ENCODE measurements at regions not wholly inside any gene's neighbourhood (a gene's known extent, or its start where the extent isn't known, plus 50 kb on each side); places are given as distances from the start of the nearest gene placed in this dataset.

DNA sequence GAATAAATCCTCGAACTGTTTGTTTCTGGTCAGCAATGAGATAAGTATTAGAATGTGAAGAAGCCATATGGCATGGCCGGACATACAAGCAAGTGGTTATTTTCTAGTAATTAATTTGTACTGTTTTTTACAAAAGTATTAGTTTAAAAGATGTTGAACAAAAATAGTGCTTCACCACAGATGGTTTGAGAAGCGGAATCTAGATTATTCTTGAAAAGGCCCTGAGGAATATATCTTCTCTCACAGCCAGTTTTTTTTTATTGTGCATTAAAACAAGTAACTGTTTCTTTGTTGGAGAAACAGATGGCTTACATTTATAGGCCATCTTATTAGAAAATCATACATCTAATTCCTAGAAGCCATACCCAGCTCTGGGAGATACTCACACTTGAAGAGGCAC lies 153.3 kb downstream of the TMEM26 start:
- no peaks in the 10 kb centered on the region for H3K4me1 ChIP-seq (ENCODE audit: control insufficient read depth in 2 of 2, insufficient read depth in 2 of 2, low read length in 2 of 2)
- CTCF ChIA-PET: no interaction called here
- intact Hi-C loops (cut with micrococcal nuclease): no loop called here
- H3K4me2 ChIP-seq (replicated peaks; ENCODE audit: low read depth, low read length, poor library complexity, severe bottlenecking): no peak overlapping the region
- H4K20me1 ChIP-seq (ENCODE audit: control insufficient read depth, insufficient read depth, low read length, poor library complexity, severe bottlenecking): no peaks in the 10 kb centered on the region
- Mint-ChIP-seq H3K4me1 (no peaks in the 10 kb centered on the region), H3K4me3 (no peak overlapping the region), H3K27me3 (peaks cover 3% of the 10 kb centered on the region), H3K27ac (no peak overlapping the region), H3K9me3 (ENCODE audit: insufficient read depth) (peaks cover 2% of the 10 kb centered on the region)
- POLR2A ChIA-PET: interaction anchor here (0.6 kb wide), 1 partner anchor 840 kb away, joined by 3 read pairs; no protein-coding TSS in a partner anchor
- DNase-seq: no peak
- WGBS (ENCODE audit: insufficient coverage): 86% methylated on average over 1 of the region's 3 CpGs
- no peak overlapping the region for H3K9ac ChIP-seq (ENCODE audit: low read length)
- ATAC-seq (ENCODE audit: low read depth): no peak
- no peak overlapping the region for H2AFZ ChIP-seq (ENCODE audit: insufficient read depth, low read depth, low read length, poor library complexity, severe bottlenecking)
- no peaks in the 10 kb centered on the region for H3K27me3 ChIP-seq (replicated peaks in 1 of 4; ENCODE audit: control extremely low read depth in 1 of 4, control insufficient read depth in 3 of 4, insufficient read depth in 4 of 4, low read length in 3 of 4)
- no peaks in the 10 kb centered on the region for H3K36me3 ChIP-seq (replicated peaks in 1 of 2; ENCODE audit: control extremely low read depth in 1 of 2, control insufficient read depth in 1 of 2, extremely low read depth in 1 of 2, insufficient read depth in 2 of 2, low read length in 1 of 2)
- no peak for TF ChIP-seq EZH2 (IDR thresholded peaks at IDR 0.05; ENCODE audit: borderline replicate concordance, insufficient read depth, low read depth, low read length, poor library complexity, severe bottlenecking)
- TF ChIP-seq, protein P1, sequence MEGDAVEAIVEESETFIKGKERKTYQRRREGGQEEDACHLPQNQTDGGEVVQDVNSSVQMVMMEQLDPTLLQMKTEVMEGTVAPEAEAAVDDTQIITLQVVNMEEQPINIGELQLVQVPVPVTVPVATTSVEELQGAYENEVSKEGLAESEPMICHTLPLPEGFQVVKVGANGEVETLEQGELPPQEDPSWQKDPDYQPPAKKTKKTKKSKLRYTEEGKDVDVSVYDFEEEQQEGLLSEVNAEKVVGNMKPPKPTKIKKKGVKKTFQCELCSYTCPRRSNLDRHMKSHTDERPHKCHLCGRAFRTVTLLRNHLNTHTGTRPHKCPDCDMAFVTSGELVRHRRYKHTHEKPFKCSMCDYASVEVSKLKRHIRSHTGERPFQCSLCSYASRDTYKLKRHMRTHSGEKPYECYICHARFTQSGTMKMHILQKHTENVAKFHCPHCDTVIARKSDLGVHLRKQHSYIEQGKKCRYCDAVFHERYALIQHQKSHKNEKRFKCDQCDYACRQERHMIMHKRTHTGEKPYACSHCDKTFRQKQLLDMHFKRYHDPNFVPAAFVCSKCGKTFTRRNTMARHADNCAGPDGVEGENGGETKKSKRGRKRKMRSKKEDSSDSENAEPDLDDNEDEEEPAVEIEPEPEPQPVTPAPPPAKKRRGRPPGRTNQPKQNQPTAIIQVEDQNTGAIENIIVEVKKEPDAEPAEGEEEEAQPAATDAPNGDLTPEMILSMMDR (IDR thresholded peaks at IDR 0.05): no peak
- no peak overlapping the region for H3K4me3 ChIP-seq (ENCODE audit: control extremely low read depth in 1 of 5, extremely low read depth in 1 of 5, insufficient read depth in 1 of 5, low read depth in 2 of 5, low read length in 4 of 5)
- no peak overlapping the region for H3K27ac ChIP-seq (ENCODE audit: low read length in 2 of 2)
- H3K9me3 ChIP-seq (ENCODE audit: control extremely low read depth in 1 of 3, control insufficient read depth in 2 of 3, insufficient read depth in 1 of 3, low read length in 2 of 3): peaks cover 3 to 6% (median 5%) of the 10 kb centered on the region in 3 donors
- no peaks in the 10 kb centered on the region for H3K79me2 ChIP-seq (ENCODE audit: control insufficient read depth, insufficient read depth, low read length)

DNA sequence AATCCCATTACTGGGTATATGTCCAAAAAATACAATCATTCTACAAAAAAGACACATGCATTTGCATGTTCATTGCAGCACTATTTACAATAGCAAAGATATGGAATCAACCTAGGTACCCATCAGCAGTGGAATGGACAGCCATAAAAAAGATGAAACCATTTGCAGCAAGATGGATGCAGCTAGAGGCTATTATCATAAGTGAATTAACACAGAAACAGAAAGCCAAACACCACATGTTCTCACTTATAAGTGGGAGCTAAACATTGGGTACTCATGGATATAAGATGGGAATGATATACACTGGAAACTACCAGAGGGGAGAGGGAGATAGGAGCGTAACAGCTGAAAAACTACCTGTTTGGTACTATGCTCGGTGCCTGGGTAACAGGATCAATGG lies 154.0 kb downstream of the TMEM26 start:
- TF ChIP-seq EZH2 (IDR thresholded peaks at IDR 0.05; ENCODE audit: borderline replicate concordance, insufficient read depth, low read depth, low read length, poor library complexity, severe bottlenecking): no peak
- TF ChIP-seq, protein P1 (IDR thresholded peaks at IDR 0.05): no peak
- H3K9ac ChIP-seq (ENCODE audit: low read length): no peak overlapping the region
- H3K4me2 ChIP-seq (replicated peaks; ENCODE audit: low read depth, low read length, poor library complexity, severe bottlenecking): no peak overlapping the region
- no peaks in the 10 kb centered on the region for H3K36me3 ChIP-seq (replicated peaks in 1 of 2; ENCODE audit: control extremely low read depth in 1 of 2, control insufficient read depth in 1 of 2, extremely low read depth in 1 of 2, insufficient read depth in 2 of 2, low read length in 1 of 2)
- H3K4me1 Mint-ChIP-seq: no peaks in the 10 kb centered on the region
- H3K4me3 Mint-ChIP-seq: no peak overlapping the region
- no peaks in the 10 kb centered on the region for H3K79me2 ChIP-seq (ENCODE audit: control insufficient read depth, insufficient read depth, low read length)
- no peak overlapping the region for H3K27ac ChIP-seq (ENCODE audit: low read length in 2 of 2)
- no peaks in the 10 kb centered on the region for H4K20me1 ChIP-seq (ENCODE audit: control insufficient read depth, insufficient read depth, low read length, poor library complexity, severe bottlenecking)
- peaks cover 3 to 6% (median 5%) of the 10 kb centered on the region in 3 donors for H3K9me3 ChIP-seq (ENCODE audit: control extremely low read depth in 1 of 3, control insufficient read depth in 2 of 3, insufficient read depth in 1 of 3, low read length in 2 of 3)
- ChIA-PET POLR2A (no interaction called here), CTCF (no interaction called here)
- WGBS (ENCODE audit: insufficient coverage): no CpG with 5 or more reads among the region's 2 CpGs
- intact Hi-C loops (cut with micrococcal nuclease): no loop called here
- H2AFZ ChIP-seq (ENCODE audit: insufficient read depth, low read depth, low read length, poor library complexity, severe bottlenecking): no peak overlapping the region
- H3K27ac Mint-ChIP-seq: no peak overlapping the region
- no peak overlapping the region for H3K4me3 ChIP-seq (ENCODE audit: control extremely low read depth in 1 of 5, extremely low read depth in 1 of 5, insufficient read depth in 1 of 5, low read depth in 2 of 5, low read length in 4 of 5)
- H3K27me3 ChIP-seq (replicated peaks in 1 of 4; ENCODE audit: control extremely low read depth in 1 of 4, control insufficient read depth in 3 of 4, insufficient read depth in 4 of 4, low read length in 3 of 4): no peaks in the 10 kb centered on the region
- H3K9me3 Mint-ChIP-seq (ENCODE audit: insufficient read depth): peaks cover 2% of the 10 kb centered on the region
- H3K4me1 ChIP-seq (ENCODE audit: control insufficient read depth in 2 of 2, insufficient read depth in 2 of 2, low read length in 2 of 2): no peaks in the 10 kb centered on the region
- peaks cover 3% of the 10 kb centered on the region for H3K27me3 Mint-ChIP-seq
- ATAC-seq (ENCODE audit: low read depth) (no peak), DNase-seq (no peak)

Data from B cell (primary cell).